Sigmoid colon (tissue), 6 donors: ENCODE measurements at regions not wholly inside any gene's neighbourhood (a gene's known extent, or its start where the extent isn't known, plus 50 kb on each side); places are given as distances from the start of the nearest gene placed in this dataset.

Source experiments
- DNase-seq: peaks from one replicate; pipeline ENCODE4 v3.0.0-alpha.2; 2019
- H3K27ac ChIP-seq, 4 donors: fragments of 200-600 bp; sonication (generic); one replicate each; pipeline ENCODE4 v1.5.1; 2016 to 2019; ENCODE audit warnings: mild to moderate bottlenecking in 1 of 4
- H3K27me3 ChIP-seq, 3 donors: fragments of 200-600 bp; sonication (generic); one replicate each; pipeline ENCODE4 v1.5.1; 2019; ENCODE audit warnings: mild to moderate bottlenecking in 1 of 3
- H3K36me3 ChIP-seq, 4 donors: fragments of 200-600 bp; sonication (generic); one replicate each; pipeline ENCODE4 v1.5.1; 2016 to 2019
- H3K4me1 ChIP-seq, 4 donors: fragments of 200-600 bp; sonication (generic); one replicate each; pipeline ENCODE4 v1.5.1; 2017 to 2019
- H3K4me3 ChIP-seq, 4 donors: fragments of 200-600 bp; sonication (generic); one replicate each; pipeline ENCODE4 v1.5.1; 2017 to 2019; ENCODE audit warnings: mild to moderate bottlenecking in 2 of 4, moderate library complexity in 1 of 4
- H3K9me3 ChIP-seq, 4 donors: fragments of 200-600 bp in 3 of 4; sonication (generic) in 3 of 4; one replicate each; pipeline versions ENCODE4 v1.5.1 to v1.6.1; 2013 to 2019
- EP300 ChIP-seq, 4 donors: sonication (generic); formaldehyde crosslinking; IDR thresholded peaks; one replicate each; pipeline ENCODE4 v1.6.1; 2017; ENCODE audit warnings: antibody characterized with exemption in 4 of 4
- POLR2A ChIP-seq, 2 donors: fragments of 450-650 bp; IDR thresholded peaks; one replicate each; pipeline ENCODE4 v1.6.1; 2016; ENCODE audit warnings: antibody characterized with exemption in 2 of 2, mild to moderate bottlenecking in 2 of 2, moderate library complexity in 2 of 2
- POLR2AphosphoS5 ChIP-seq, 4 donors: sonication (generic); formaldehyde crosslinking; IDR thresholded peaks; one replicate each; pipeline ENCODE4 v1.6.1; 2017; ENCODE audit warnings: antibody characterized with exemption in 4 of 4
- WGBS, 2 donors: extraction: QIAGEN DNeasy Blood & Tissue Kit; methylation state at CpG; one replicate each; pipeline ENCODE4 v1.1.7; 2013; 5-methylcytosine and 5-hydroxymethylcytosine counted together
- intact Hi-C: fragments of 100-400 bp; cut with DNase I; formaldehyde crosslinking; loops from one replicate; pipeline ENCODE4 v1.15.1; 2023
- TF ChIP-seq, protein P1 (sequence below), 4 experiments: fragments of 450-650 bp in 3 of 4; fragments of 200-600 bp in 1 of 4; IDR thresholded peaks; one replicate each; pipeline ENCODE4 v1.5.1; 2016 to 2019; ENCODE audit warnings: antibody characterized with exemption in 4 of 4, mild to moderate bottlenecking in 3 of 4, moderate library complexity in 2 of 4
- donor health status: healthy with polysubstance abuse.
- donor health status: healthy.

DNA sequence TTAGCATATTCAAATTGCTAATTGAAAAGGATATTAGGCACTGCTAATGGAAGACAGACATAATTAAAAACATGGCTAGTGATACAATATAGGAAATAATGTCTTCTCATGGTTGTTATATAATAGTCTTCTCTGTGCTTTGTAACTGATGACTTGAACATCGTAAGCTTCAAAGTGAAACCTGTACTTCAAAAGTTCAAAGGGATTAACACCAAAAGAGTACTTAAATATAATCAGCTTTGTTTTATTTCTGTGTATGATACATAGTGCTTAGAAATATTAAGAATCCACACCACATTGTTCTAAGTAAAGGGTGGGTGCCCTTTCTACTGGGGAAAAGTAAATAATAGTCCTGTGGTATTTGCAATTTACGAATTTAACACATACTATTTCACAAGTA, 75.4 kb upstream of the ITGA1 start:
- Histone ChIP-seq H3K36me3 (no peaks in the 10 kb centered on the region), H3K27me3 (no peaks in the 10 kb centered on the region), H3K4me3 (no peak overlapping the region), H3K9me3 (no peaks in the 10 kb centered on the region), H3K27ac (no peak overlapping the region), H3K4me1 (peaks cover 0 to 9% (median 0%) of the 10 kb centered on the region in 4 donors)
- intact Hi-C loops, result no loop called here
- no peak for DNase-seq
- 72 to 74% methylated on average over 2 of the region's 2 CpGs for WGBS, 2 donors
- TF ChIP-seq POLR2A (IDR thresholded peaks at IDR 0.05) (no peak), EP300 (IDR thresholded peaks at IDR 0.05) (no peak), POLR2AphosphoS5 (IDR thresholded peaks at IDR 0.05) (no peak)
- TF ChIP-seq, protein P1, sequence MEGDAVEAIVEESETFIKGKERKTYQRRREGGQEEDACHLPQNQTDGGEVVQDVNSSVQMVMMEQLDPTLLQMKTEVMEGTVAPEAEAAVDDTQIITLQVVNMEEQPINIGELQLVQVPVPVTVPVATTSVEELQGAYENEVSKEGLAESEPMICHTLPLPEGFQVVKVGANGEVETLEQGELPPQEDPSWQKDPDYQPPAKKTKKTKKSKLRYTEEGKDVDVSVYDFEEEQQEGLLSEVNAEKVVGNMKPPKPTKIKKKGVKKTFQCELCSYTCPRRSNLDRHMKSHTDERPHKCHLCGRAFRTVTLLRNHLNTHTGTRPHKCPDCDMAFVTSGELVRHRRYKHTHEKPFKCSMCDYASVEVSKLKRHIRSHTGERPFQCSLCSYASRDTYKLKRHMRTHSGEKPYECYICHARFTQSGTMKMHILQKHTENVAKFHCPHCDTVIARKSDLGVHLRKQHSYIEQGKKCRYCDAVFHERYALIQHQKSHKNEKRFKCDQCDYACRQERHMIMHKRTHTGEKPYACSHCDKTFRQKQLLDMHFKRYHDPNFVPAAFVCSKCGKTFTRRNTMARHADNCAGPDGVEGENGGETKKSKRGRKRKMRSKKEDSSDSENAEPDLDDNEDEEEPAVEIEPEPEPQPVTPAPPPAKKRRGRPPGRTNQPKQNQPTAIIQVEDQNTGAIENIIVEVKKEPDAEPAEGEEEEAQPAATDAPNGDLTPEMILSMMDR (IDR thresholded peaks at IDR 0.05), result no peak

DNA sequence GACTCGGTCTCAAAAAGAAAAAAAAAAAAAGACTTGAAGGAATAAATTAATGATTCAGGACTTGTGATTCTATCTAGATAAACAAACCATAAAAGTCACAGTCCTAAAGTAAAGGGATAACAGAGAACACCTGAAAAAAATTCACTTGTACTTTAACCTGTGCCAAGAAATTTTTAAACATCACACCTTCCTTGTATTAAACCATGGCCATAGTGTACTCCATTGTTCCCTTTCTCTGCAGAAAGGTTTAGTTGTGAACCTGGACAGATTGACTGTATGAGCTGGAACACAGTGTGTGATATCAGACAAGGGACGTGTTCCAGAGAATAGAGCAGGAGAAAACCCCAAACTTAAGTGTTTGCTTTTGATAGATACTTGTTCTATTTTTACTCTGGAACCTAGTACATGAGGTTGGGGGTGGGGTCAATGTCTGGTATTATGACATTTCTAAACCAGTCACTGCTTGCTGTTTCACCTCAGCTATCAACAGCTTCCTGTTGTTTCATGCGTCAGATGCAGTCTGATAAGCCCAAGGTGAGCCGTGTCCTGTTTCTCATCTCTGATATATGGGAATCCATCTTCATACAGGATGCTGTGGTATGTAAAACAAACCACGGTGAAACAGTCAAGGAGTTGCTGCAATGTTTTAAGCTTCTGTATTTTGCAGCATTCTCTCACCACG, 62.5 kb upstream of the ITGA1 start:
- intact Hi-C loops, result loop anchor here (5.0 kb wide), 1 partner anchor 62 kb away; the partner anchor contains the start of genes ITGA1 and PELO
- 11 to 22% methylated on average over 6 of the region's 6 CpGs for WGBS, 2 donors
- peak overlapping the region; percentile 58 to 82 (median 68) for H3K27ac ChIP-seq

DNA sequence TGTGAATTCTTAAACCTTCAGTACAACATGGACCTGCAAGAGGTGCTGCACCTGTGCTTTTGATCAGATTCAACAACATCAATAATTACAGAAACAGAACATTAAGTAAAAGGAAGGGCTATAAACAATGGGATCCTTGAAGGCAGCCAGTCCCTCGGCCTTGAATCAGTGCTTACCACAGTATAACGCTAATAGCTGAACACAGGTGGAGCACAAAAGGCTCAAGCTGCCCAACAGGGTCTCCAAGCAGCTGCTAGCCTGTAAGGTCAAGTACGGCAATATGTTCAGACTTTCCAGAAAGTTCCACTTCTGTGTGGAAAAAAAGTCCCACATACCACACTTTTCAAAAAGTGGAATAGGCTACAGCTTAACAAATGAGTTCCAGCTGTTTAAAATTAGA, 61.9 kb upstream of the ITGA1 start:
- Histone ChIP-seq H3K36me3 (no peaks in the 10 kb centered on the region), H3K4me3 (no peak overlapping the region), H3K27ac (peak overlapping the region; percentile 58 to 82 (median 68)), H3K27me3 (no peaks in the 10 kb centered on the region), H3K4me1 (peaks cover 0 to 43% (median 36%) of the 10 kb centered on the region in 4 donors), H3K9me3 (no peaks in the 10 kb centered on the region)
- TF ChIP-seq EP300 (IDR thresholded peaks at IDR 0.05) (no peak), POLR2AphosphoS5 (IDR thresholded peaks at IDR 0.05) (no peak), POLR2A (IDR thresholded peaks at IDR 0.05) (no peak)
- TF ChIP-seq, protein P1 (IDR thresholded peaks at IDR 0.05), result no peak
- no peak for DNase-seq
- 20 to 57% methylated on average over 3 of the region's 3 CpGs for WGBS, 2 donors
- intact Hi-C loops, result loop anchor here (5.0 kb wide), 1 partner anchor 61 kb away; the partner anchor contains the start of genes ITGA1 and PELO

More for the DNA sequence above, 62.5 kb upstream of the ITGA1 start:
- peaks cover 0 to 43% (median 36%) of the 10 kb centered on the region in 4 donors for H3K4me1 ChIP-seq
- H3K4me3 ChIP-seq, result no peak overlapping the region
- no peak for DNase-seq
- TF ChIP-seq POLR2A (IDR thresholded peaks at IDR 0.05) (no peak), POLR2AphosphoS5 (IDR thresholded peaks at IDR 0.05) (no peak), EP300 (IDR thresholded peaks at IDR 0.05) (no peak)
- TF ChIP-seq, protein P1 (IDR thresholded peaks at IDR 0.05), result no peak
- no peaks in the 10 kb centered on the region for H3K27me3 ChIP-seq
- H3K9me3 ChIP-seq, result no peaks in the 10 kb centered on the region
- no peaks in the 10 kb centered on the region for H3K36me3 ChIP-seq

DNA sequence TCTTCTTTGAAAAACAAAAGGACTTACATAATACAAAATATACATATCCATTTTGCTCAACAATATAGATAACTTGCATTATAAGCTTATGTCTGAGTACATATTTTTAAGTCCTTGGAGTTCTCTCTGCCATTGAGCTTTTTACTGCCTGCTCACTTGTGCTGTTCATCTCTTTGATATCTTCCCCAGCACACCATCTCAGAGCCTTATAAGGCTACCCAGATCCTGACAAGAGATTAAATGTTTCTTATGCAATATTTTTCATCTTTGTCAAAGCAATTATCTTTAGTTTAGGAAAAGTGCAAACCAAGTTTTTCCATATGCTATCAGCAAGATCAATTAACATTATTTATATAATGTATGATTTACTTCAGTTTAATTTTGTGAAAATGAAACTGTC, 60.7 kb upstream of the ITGA1 start:
- Histone ChIP-seq H3K27ac (peak overlapping the region; percentile 58 to 82 (median 68)), H3K4me3 (no peak overlapping the region), H3K36me3 (no peaks in the 10 kb centered on the region), H3K4me1 (peaks cover 0 to 43% (median 36%) of the 10 kb centered on the region in 4 donors), H3K27me3 (no peaks in the 10 kb centered on the region), H3K9me3 (no peaks in the 10 kb centered on the region)
- no peak for DNase-seq
- intact Hi-C loops, result loop anchor here (5.0 kb wide), 1 partner anchor 60 kb away; the partner anchor contains the start of genes ITGA1 and PELO
- TF ChIP-seq POLR2A (IDR thresholded peaks at IDR 0.05) (no peak), POLR2AphosphoS5 (IDR thresholded peaks at IDR 0.05) (no peak), EP300 (IDR thresholded peaks at IDR 0.05) (no peak)
- TF ChIP-seq, protein P1 (IDR thresholded peaks at IDR 0.05), result no peak
